Astrocyte of the spinal cord (primary cell): ENCODE measurements at regions not wholly inside any gene's neighbourhood (a gene's known extent, or its start where the extent isn't known, plus 50 kb on each side); places are given as distances from the start of the nearest gene placed in this dataset.

Source experiments
- DNase-seq: peaks from one replicate; pipeline ENCODE4 v3.0.0; 2011; ENCODE audit warnings: low read depth, low spot score
- H3K4me3 ChIP-seq: 2 replicates; pipeline ENCODE4 v1.5.1; 2011; ENCODE audit warnings: low read depth, mild to moderate bottlenecking, low read length, moderate library complexity
- CTCF ChIP-seq: IDR thresholded peaks from 2 replicates; pipeline ENCODE4 v1.5.1; 2012; ENCODE audit warnings: low read depth, mild to moderate bottlenecking, low read length, inconsistent platforms
- in situ Hi-C: cut with HindIII; loops from 2 replicates; pipeline ENCODE4 v1.10.0; 2017; ENCODE audit warnings: low sequenced_read_pairs

- TF ChIP-seq CTCF: no peak
- no peak overlapping the region for H3K4me3 ChIP-seq
- DNase-seq: no peak
- in situ Hi-C loops: no loop called here
These were observed 361.6 kb downstream of the TDRD3 start for GRCh38 chr13:60758637-60759036.

- no peak for DNase-seq
- in situ Hi-C loops: no loop called here
- no peak overlapping the region for H3K4me3 ChIP-seq
- no peak for TF ChIP-seq CTCF
These were observed 360.6 kb downstream of the TDRD3 start for GRCh38 chr13:60757501-60758215.

GRCh38 chr13:60756306-60756705 lies 359.3 kb downstream of the TDRD3 start:
- peak; percentile 22 for DNase-seq
- in situ Hi-C loops: no loop called here
- no peak for TF ChIP-seq CTCF
- H3K4me3 ChIP-seq: no peak overlapping the region

GRCh38 chr13:60755380-60756163 lies 358.6 kb downstream of the TDRD3 start:
- H3K4me3 ChIP-seq: no peak overlapping the region
- TF ChIP-seq CTCF: no peak
- no peak for DNase-seq
- in situ Hi-C loops: no loop called here

GRCh38 chr13:60754211-60755090 lies 357.4 kb downstream of the TDRD3 start:
- no peak for TF ChIP-seq CTCF
- no peak for DNase-seq
- in situ Hi-C loops: no loop called here
- no peak overlapping the region for H3K4me3 ChIP-seq

- no peak for TF ChIP-seq CTCF
- in situ Hi-C loops: no loop called here
- no peak overlapping the region for H3K4me3 ChIP-seq
- DNase-seq: no peak
These were observed 356.6 kb downstream of the TDRD3 start for GRCh38 chr13:60753641-60754040.
